ENCODE measurements at regions not wholly inside any gene's neighbourhood (a gene's known extent, or its start where the extent isn't known, plus 50 kb on each side); places are given as distances from the start of the nearest gene placed in this dataset.
"Not testable (repeated sequence)": the region's sequence is repeated elsewhere in the genome, so short reads cannot be mapped to it uniquely, and the experiment has no call there.

DNA sequence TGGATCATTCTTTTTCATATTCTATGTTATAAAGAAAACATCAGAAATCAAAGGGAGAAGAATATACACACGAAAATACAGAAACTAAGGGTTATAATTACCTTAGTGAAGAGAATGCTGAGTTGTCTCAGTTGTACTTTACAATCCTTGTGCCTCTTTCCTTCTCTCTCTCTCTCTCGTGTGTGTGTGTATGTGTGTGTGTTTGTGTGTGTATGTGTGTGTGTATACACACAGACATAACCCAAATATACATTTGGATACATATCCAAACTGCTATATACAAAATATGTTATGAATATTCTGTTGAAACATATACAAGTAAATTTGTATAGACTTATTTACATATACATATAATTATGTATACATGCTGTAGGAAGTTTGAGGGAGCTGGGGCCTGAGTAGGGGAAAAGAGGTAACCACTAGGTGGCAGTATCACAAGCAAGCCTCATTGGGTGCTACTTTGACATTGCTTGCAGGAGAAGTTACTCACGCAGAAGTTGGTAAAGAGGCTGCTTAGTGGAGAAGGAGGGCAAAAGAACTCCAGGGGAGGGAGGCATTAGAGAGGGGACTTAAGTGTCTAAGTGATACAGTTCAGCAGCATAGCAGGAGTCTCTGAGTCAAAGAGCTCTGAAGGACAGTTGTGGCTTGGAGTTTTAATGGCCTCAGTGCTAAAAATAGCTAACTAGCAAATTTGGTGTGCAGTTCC, 465.1 kb upstream of the PCDH20 start:
- no peak for ATAC-seq (ENCODE audit: low read depth)
- Histone ChIP-seq H3K27me3 (ENCODE audit: control insufficient read depth, insufficient read depth, low read length) (no peaks in the 10 kb centered on the region), H3K4me2 (ENCODE audit: low read depth, low read length) (no peak overlapping the region), H2AK9ac (replicated peaks; ENCODE audit: low read depth, low read length, poor library complexity) (no peak overlapping the region), H4K5ac (ENCODE audit: low read depth, low read length) (no peak overlapping the region), H3K9me3 (ENCODE audit: control insufficient read depth, insufficient read depth, low read length) (peaks cover 3% of the 10 kb centered on the region; the same call in 1 of the 2 replicates), H3K18ac (ENCODE audit: low read depth, low read length) (no peak overlapping the region), H2BK15ac (ENCODE audit: low read depth, low read length) (no peak overlapping the region), H4K20me1 (ENCODE audit: insufficient read depth, low read length) (no peaks in the 10 kb centered on the region), H3K4me3 (ENCODE audit: insufficient read depth, low read depth, low read length) (no peak overlapping the region), H3K9ac (ENCODE audit: low read depth, low read length) (no peak overlapping the region), H3K4ac (ENCODE audit: low read depth, low read length) (no peak overlapping the region), H2BK20ac (ENCODE audit: low read depth, low read length) (no peak overlapping the region), H3K23ac (ENCODE audit: low read depth, low read length) (no peak overlapping the region), H4K91ac (ENCODE audit: insufficient read depth, low read depth, low read length) (no peak overlapping the region), H3K79me1 (ENCODE audit: low read depth in 1 of 2, low read length in 2 of 2) (no peaks in the 10 kb centered on the region), H2BK120ac (ENCODE audit: low read depth, low read length) (no peak overlapping the region), H3K27ac (ENCODE audit: insufficient read depth, low read length) (no peak overlapping the region), H3K9me1 (ENCODE audit: insufficient read depth, low read length) (no peaks in the 10 kb centered on the region), H3K56ac (ENCODE audit: extremely low read depth, insufficient read depth, low read length) (no peak overlapping the region), H3K14ac (replicated peaks; ENCODE audit: low read depth, low read length) (no peak overlapping the region), H4K8ac (ENCODE audit: low read depth in 2 of 2, low read length in 2 of 2) (no peak overlapping the region), H2BK5ac (ENCODE audit: low read depth, low read length, poor library complexity, severe bottlenecking) (no peak overlapping the region), H2AK5ac (ENCODE audit: low read depth, low read length) (no peak overlapping the region), H3K4me1 (ENCODE audit: control insufficient read depth, insufficient read depth, low read length) (no peaks in the 10 kb centered on the region), H2AFZ (replicated peaks; ENCODE audit: low read length, poor library complexity) (no peak overlapping the region), H3K36me3 (ENCODE audit: control insufficient read depth, insufficient read depth, low read length) (no peaks in the 10 kb centered on the region)
- in situ Hi-C loops (cut with MboI; ENCODE audit: low sequenced_read_pairs), result no loop called here
- POLR2A ChIA-PET (ENCODE audit: unreplicated experiment), result no interaction called here
- dilution Hi-C loops (cut with HindIII; ENCODE audit: low sequenced_read_pairs, unreplicated experiment), result no loop called here
- BruUV-seq (replicated peaks), result no TSS peak
- intact Hi-C loops (cut with micrococcal nuclease), result no loop called here
- TF ChIP-seq, protein P1, sequence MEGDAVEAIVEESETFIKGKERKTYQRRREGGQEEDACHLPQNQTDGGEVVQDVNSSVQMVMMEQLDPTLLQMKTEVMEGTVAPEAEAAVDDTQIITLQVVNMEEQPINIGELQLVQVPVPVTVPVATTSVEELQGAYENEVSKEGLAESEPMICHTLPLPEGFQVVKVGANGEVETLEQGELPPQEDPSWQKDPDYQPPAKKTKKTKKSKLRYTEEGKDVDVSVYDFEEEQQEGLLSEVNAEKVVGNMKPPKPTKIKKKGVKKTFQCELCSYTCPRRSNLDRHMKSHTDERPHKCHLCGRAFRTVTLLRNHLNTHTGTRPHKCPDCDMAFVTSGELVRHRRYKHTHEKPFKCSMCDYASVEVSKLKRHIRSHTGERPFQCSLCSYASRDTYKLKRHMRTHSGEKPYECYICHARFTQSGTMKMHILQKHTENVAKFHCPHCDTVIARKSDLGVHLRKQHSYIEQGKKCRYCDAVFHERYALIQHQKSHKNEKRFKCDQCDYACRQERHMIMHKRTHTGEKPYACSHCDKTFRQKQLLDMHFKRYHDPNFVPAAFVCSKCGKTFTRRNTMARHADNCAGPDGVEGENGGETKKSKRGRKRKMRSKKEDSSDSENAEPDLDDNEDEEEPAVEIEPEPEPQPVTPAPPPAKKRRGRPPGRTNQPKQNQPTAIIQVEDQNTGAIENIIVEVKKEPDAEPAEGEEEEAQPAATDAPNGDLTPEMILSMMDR (conservative IDR thresholded peaks at IDR 0.05; ENCODE audit: low read depth, low read length), result peak; percentile 19; the same call in 1 of the 2 replicates
- no peak for TF ChIP-seq BHLHE40 (IDR thresholded peaks at IDR 0.05; ENCODE audit: low read depth, low read length)
- WGBS, 2 experiments (ENCODE audit: extremely low coverage in 2 of 2, insufficient read length in 1 of 2), result no CpG with 5 or more reads among the region's 3 CpGs
- peak; percentile 5 for DNase-seq
- CTCF ChIA-PET, result no interaction called here

DNA sequence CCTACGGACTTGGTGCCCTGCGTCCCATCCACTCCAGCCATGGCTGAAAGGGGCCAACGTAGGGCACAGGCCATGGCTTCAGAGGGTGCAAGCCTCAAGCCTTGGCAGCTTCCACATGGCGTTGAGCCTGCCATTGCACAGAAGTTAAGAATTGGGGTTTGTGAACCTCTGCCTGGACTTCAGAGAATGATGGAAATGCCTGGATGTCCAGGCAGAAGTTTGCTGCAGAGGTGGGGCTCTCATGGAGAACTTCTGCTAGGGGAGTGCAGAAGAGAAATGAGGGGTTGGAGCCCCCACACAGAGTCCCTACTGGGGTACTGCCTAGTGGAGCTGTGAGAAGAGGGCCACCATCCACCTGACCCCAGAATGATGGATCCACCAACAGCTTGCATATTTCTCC, 462.9 kb upstream of the PCDH20 start:
- H3K27me3 ChIP-seq (ENCODE audit: control insufficient read depth, insufficient read depth, low read length); POLR2A ChIA-PET (ENCODE audit: unreplicated experiment); H4K91ac ChIP-seq (ENCODE audit: insufficient read depth, low read depth, low read length); H4K5ac ChIP-seq (ENCODE audit: low read depth, low read length); H3K4me1 ChIP-seq (ENCODE audit: control insufficient read depth, insufficient read depth, low read length); H2AK5ac ChIP-seq (ENCODE audit: low read depth, low read length); intact Hi-C loops (cut with micrococcal nuclease); H2BK20ac ChIP-seq (ENCODE audit: low read depth, low read length); H4K20me1 ChIP-seq (ENCODE audit: insufficient read depth, low read length); H2AFZ ChIP-seq (replicated peaks; ENCODE audit: low read length, poor library complexity); dilution Hi-C loops (cut with HindIII; ENCODE audit: low sequenced_read_pairs, unreplicated experiment); H3K36me3 ChIP-seq (ENCODE audit: control insufficient read depth, insufficient read depth, low read length); H3K56ac ChIP-seq (ENCODE audit: extremely low read depth, insufficient read depth, low read length); in situ Hi-C loops (cut with MboI; ENCODE audit: low sequenced_read_pairs); H3K4me2 ChIP-seq (ENCODE audit: low read depth, low read length); BruUV-seq (replicated peaks); H3K9me1 ChIP-seq (ENCODE audit: insufficient read depth, low read length); H2AK9ac ChIP-seq (replicated peaks; ENCODE audit: low read depth, low read length, poor library complexity); H4K8ac ChIP-seq (ENCODE audit: low read depth in 2 of 2, low read length in 2 of 2); H3K14ac ChIP-seq (replicated peaks; ENCODE audit: low read depth, low read length); H3K18ac ChIP-seq (ENCODE audit: low read depth, low read length); H2BK15ac ChIP-seq (ENCODE audit: low read depth, low read length); DNase-seq; H3K27ac ChIP-seq (ENCODE audit: insufficient read depth, low read length); H2BK5ac ChIP-seq (ENCODE audit: low read depth, low read length, poor library complexity, severe bottlenecking); H3K79me1 ChIP-seq (ENCODE audit: low read depth in 1 of 2, low read length in 2 of 2); H3K9ac ChIP-seq (ENCODE audit: low read depth, low read length); ATAC-seq (ENCODE audit: low read depth); H3K9me3 ChIP-seq (ENCODE audit: control insufficient read depth, insufficient read depth, low read length); CTCF ChIA-PET; H3K4ac ChIP-seq (ENCODE audit: low read depth, low read length); H3K23ac ChIP-seq (ENCODE audit: low read depth, low read length); H3K4me3 ChIP-seq (ENCODE audit: insufficient read depth, low read depth, low read length); H2BK120ac ChIP-seq (ENCODE audit: low read depth, low read length): not testable (repeated sequence)
- WGBS, 2 experiments (ENCODE audit: extremely low coverage in 2 of 2, insufficient read length in 1 of 2), result 38% methylated on average over 1 of the region's 4 CpGs; no CpG with 5 or more reads in 1 of the 2 experiments
